H1 (cell line): ENCODE measurements at regions not wholly inside any gene's neighbourhood (a gene's known extent, or its start where the extent isn't known, plus 50 kb on each side); places are given as distances from the start of the nearest gene placed in this dataset.

Experiments used
- RAD21 ChIP-seq, 2 experiments: IDR thresholded peaks in 1 of 2; conservative IDR thresholded peaks in 1 of 2; 2 replicates each; pipeline ENCODE4 v1.6.1; 2011; ENCODE audit warnings: low read depth in 2 of 2, low read length in 2 of 2, improper control_type of control experiment in 1 of 2, inconsistent platforms in 1 of 2, mild to moderate bottlenecking in 1 of 2, moderate library complexity in 1 of 2
- TF ChIP-seq, protein P1 (sequence below): IDR thresholded peaks from 2 replicates; pipeline ENCODE4 v1.6.1; 2011; ENCODE audit warnings: low read depth, mild to moderate bottlenecking, low read length; ENCODE audit not compliant: insufficient read depth

GRCh38 chr6:6975459-6976111 is 132.2 kb upstream of the RREB1 start (continued):
- TF ChIP-seq, protein P1, sequence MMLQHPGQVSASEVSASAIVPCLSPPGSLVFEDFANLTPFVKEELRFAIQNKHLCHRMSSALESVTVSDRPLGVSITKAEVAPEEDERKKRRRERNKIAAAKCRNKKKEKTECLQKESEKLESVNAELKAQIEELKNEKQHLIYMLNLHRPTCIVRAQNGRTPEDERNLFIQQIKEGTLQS = no peak
- TF ChIP-seq RAD21 (IDR thresholded peaks at IDR 0.05 in 1 of 2, conservative IDR thresholded peaks at IDR 0.05 in 1 of 2; ENCODE audit: low read depth in 2 of 2, low read length in 2 of 2) = no peak
